Small intestine (tissue), 7 donors: ENCODE measurements at regions not wholly inside any gene's neighbourhood (a gene's known extent, or its start where the extent isn't known, plus 50 kb on each side); places are given as distances from the start of the nearest gene placed in this dataset.
"Not testable (repeated sequence)": the region's sequence is repeated elsewhere in the genome, so short reads cannot be mapped to it uniquely, and the experiment has no call there.

Experiments
- DNase-seq, 2 donors: peaks; one replicate each; pipeline versions ENCODE4 v3.0.0 to v3.0.0-alpha.2; 2013
- FAIRE-seq: peaks from 2 replicates; lab custom pipeline; 2012; peaks lifted over from hg19 to GRCh38; lab: Jason Lieb, UNC
- H3K27ac ChIP-seq, 3 donors: one replicate each; pipeline ENCODE4 v1.5.1; 2013; ENCODE audit warnings: low read length in 2 of 3, mild to moderate bottlenecking in 2 of 3, control low read depth in 1 of 3, inconsistent platforms in 1 of 3, low read depth in 1 of 3, moderate library complexity in 1 of 3
- H3K27me3 ChIP-seq, 3 donors: one replicate each; pipeline ENCODE4 v1.6.1; 2013; ENCODE audit warnings: low read length in 3 of 3, inconsistent platforms in 1 of 3; ENCODE audit not compliant: control insufficient read depth in 3 of 3, insufficient read depth in 3 of 3
- H3K36me3 ChIP-seq, 3 donors: one replicate each; pipeline ENCODE4 v1.6.1; 2013; ENCODE audit warnings: low read length in 3 of 3, inconsistent platforms in 1 of 3, low read depth in 1 of 3, mild to moderate bottlenecking in 1 of 3, moderate library complexity in 1 of 3; ENCODE audit not compliant: control insufficient read depth in 3 of 3, insufficient read depth in 2 of 3
- H3K4me1 ChIP-seq, 3 donors: one replicate each; pipeline ENCODE4 v1.6.1; 2013; ENCODE audit warnings: low read length in 2 of 3, inconsistent platforms in 1 of 3, low read depth in 1 of 3, mild to moderate bottlenecking in 1 of 3, moderate library complexity in 1 of 3; ENCODE audit not compliant: control insufficient read depth in 3 of 3, insufficient read depth in 2 of 3
- H3K4me3 ChIP-seq, 3 donors: one replicate each; pipeline ENCODE4 v1.5.1; 2013; ENCODE audit warnings: low read length in 3 of 3, control low read depth in 1 of 3, inconsistent platforms in 1 of 3, low read depth in 1 of 3, mild to moderate bottlenecking in 1 of 3, moderate library complexity in 1 of 3
- H3K9me3 ChIP-seq, 2 donors: one replicate each; pipeline ENCODE4 v1.6.1; 2013; ENCODE audit warnings: low read depth in 1 of 2, low read length in 1 of 2; ENCODE audit not compliant: control insufficient read depth in 2 of 2, insufficient read depth in 1 of 2
- WGBS, 3 donors: extraction: QIAGEN DNeasy Blood & Tissue Kit; methylation state at CpG; one replicate each; pipeline ENCODE4 v1.1.7; 2013; 5-methylcytosine and 5-hydroxymethylcytosine counted together
- donor health status: healthy with polysubstance abuse.
- donor health status: control.
- donor health status: control.
- donor health status: Bipolar disorder and iron deficiency.
- donor health status: healthy.

GRCh38 chr4:107423677-107424405, 296.2 kb downstream of the PAPSS1 start:
- no peak for DNase-seq
- H3K4me1 ChIP-seq, result no peaks in the 10 kb centered on the region

DNA sequence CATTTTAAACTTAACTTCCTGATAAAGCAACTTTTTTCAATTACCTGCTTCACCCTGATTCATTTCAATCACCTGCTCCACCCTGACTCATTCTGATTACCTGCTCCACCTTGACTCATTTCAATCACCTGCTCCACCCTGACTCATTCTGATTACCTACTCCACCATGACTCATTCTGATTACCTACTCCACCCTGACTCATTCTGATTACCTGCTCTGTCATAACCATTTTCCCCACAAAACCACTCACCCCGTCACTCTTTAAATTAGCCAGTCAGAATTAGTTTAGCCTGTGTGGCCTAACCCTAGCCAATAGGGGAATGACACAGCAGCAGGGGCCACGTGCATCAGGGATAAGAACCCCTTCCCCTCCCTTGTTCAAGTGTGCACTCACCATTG, 300.5 kb downstream of the PAPSS1 start:
- not testable (repeated sequence) for H3K36me3 ChIP-seq, H3K4me1 ChIP-seq, H3K27ac ChIP-seq, H3K4me3 ChIP-seq, H3K27me3 ChIP-seq, H3K9me3 ChIP-seq, FAIRE-seq
- peak in 1 of 2 donors; percentile 21 for DNase-seq
- 29 to 47% (median 29%) methylated on average over 2 of the region's 2 CpGs for WGBS, 3 donors

More at GRCh38 chr4:107423677-107424405, 296.2 kb downstream of the PAPSS1 start:
- 77 to 87% (median 81%) methylated on average over 2 of the region's 2 CpGs for WGBS, 3 donors
- Histone ChIP-seq H3K4me3 (no peak overlapping the region), H3K27me3 (no peaks in the 10 kb centered on the region), H3K36me3 (no peaks in the 10 kb centered on the region), H3K27ac (no peak overlapping the region), H3K9me3 (no peaks in the 10 kb centered on the region)
- no peak for FAIRE-seq

DNA sequence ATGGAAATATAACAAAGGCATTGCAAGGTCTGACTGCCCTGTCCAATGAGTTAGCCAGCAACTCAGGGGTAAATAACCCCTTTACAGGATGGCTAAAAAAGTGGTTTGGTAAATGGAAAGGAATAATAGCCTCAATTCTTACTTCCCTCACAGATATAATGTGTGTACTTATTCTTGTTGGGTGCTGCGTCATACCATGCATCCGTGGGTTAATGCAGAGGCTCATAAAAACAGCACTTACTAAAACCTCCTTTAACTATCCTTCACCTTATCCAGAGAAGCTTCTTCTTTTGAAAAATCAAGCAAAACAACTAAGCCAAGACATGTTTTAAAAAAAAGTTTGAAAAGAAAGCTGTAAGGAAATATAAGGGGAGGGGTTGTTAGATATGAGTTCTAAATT, 301.0 kb downstream of the PAPSS1 start:
- H3K4me3 ChIP-seq, result no peak overlapping the region
- no peaks in the 10 kb centered on the region for H3K36me3 ChIP-seq
- H3K27ac ChIP-seq, result no peak overlapping the region
- H3K4me1 ChIP-seq, result no peaks in the 10 kb centered on the region
- DNase-seq (no peak), FAIRE-seq (no peak)
- H3K9me3 ChIP-seq, result no peaks in the 10 kb centered on the region
- 45 to 89% (median 60%) methylated on average over 2 of the region's 2 CpGs for WGBS, 3 donors
- no peaks in the 10 kb centered on the region for H3K27me3 ChIP-seq

- not testable (repeated sequence) for H3K27me3 ChIP-seq, H3K4me3 ChIP-seq, DNase-seq, H3K9me3 ChIP-seq, H3K36me3 ChIP-seq, H3K27ac ChIP-seq, H3K4me1 ChIP-seq, FAIRE-seq
- WGBS, 3 donors, result 91 to 99% (median 95%) methylated on average over 5 of the region's 5 CpGs
Measured at GRCh38 chr4:107415490-107415889, 304.5 kb downstream of the PAPSS1 start.

- not testable (repeated sequence) for H3K9me3 ChIP-seq, H3K4me3 ChIP-seq, H3K36me3 ChIP-seq, H3K27ac ChIP-seq, FAIRE-seq, H3K27me3 ChIP-seq, DNase-seq, H3K4me1 ChIP-seq
- 83 to 90% (median 87%) methylated on average over 7 of the region's 7 CpGs for WGBS, 3 donors
Measured at GRCh38 chr4:107409872-107410271, 310.2 kb downstream of the PAPSS1 start.

DNA sequence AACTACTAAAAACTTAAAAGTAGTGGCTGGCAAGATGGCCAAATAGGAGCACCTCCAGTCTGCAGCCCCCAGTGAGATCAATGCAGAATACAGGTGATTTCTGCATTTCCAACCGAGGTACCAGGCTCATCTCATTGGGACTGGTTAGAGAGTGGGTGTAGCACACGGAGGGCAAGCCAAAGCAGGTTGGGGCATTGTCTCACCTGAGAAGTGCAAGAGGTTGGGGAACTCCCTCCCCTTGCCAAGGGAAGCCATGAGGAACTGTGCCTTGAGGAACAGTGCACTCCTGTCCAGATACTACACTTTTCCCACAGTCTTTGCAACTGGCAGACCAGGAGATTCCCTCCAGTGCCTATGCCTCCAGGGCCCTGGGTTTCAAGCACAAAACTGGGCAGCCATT, 311.1 kb downstream of the PAPSS1 start:
- peaks cover 0 to 6% of the 10 kb centered on the region in 2 donors for H3K9me3 ChIP-seq
- no peak overlapping the region for H3K4me3 ChIP-seq
- FAIRE-seq (no peak), DNase-seq (no peak)
- H3K4me1 ChIP-seq, result no peaks in the 10 kb centered on the region
- H3K27ac ChIP-seq, result no peak overlapping the region
- WGBS, 3 donors, result 39 to 62% (median 39%) methylated on average over 2 of the region's 2 CpGs
- H3K36me3 ChIP-seq, result no peaks in the 10 kb centered on the region
- no peaks in the 10 kb centered on the region for H3K27me3 ChIP-seq

GRCh38 chr4:107404591-107405300, 315.3 kb downstream of the PAPSS1 start:
- Histone ChIP-seq H3K27ac (no peak overlapping the region), H3K27me3 (no peaks in the 10 kb centered on the region), H3K4me1 (no peaks in the 10 kb centered on the region), H3K4me3 (no peak overlapping the region), H3K9me3 (peaks cover 0 to under 1% of the 10 kb centered on the region in 2 donors), H3K36me3 (no peaks in the 10 kb centered on the region)
- DNase-seq (no peak), FAIRE-seq (no peak)
- WGBS, 3 donors, result 63 to 83% (median 81%) methylated on average over 6 of the region's 6 CpGs

GRCh38 chr4:107402291-107402690, 317.7 kb downstream of the PAPSS1 start:
- FAIRE-seq, result no peak

More at GRCh38 chr4:107402291-107402690, 317.7 kb downstream of the PAPSS1 start:
- no peak overlapping the region for H3K27ac ChIP-seq
- no peaks in the 10 kb centered on the region for H3K36me3 ChIP-seq
- WGBS, 3 donors, result 73 to 78% (median 75%) methylated on average over 4 of the region's 4 CpGs
- no peaks in the 10 kb centered on the region for H3K27me3 ChIP-seq
- DNase-seq, result no peak
- H3K4me1 ChIP-seq, result no peaks in the 10 kb centered on the region
- no peak overlapping the region for H3K4me3 ChIP-seq
- H3K9me3 ChIP-seq, result no peaks in the 10 kb centered on the region
